HCT116 (cell line): ENCODE measurements at regions not wholly inside any gene's neighbourhood (a gene's known extent, or its start where the extent isn't known, plus 50 kb on each side); places are given as distances from the start of the nearest gene placed in this dataset.

Experiments
- ATAC-seq: fragments of 200-7000 bp; cut with Tn5 transposase; 2 replicates; pipeline ENCODE4 v1.9.1; 2020; ENCODE audit warnings: mild to moderate bottlenecking, moderate library complexity
- BruUV-seq: library from RNA; stranded (reverse); fragments of 400-500 nt; replicated peaks from 2 replicates; lab custom pipeline; 2021; lab: Mats Ljungman, UMichigan
- CTCF ChIA-PET: fragments of 300-600 bp; sonication (Branson Sonifier 250); formaldehyde crosslinking; loops from one replicate; lab custom pipeline; 2021; ENCODE audit warnings: antibody characterized with exemption; lab: Charles Lee
- POLR2A ChIA-PET: fragments of 300-600, 350-600 bp; sonication (Branson Sonifier 250); formaldehyde crosslinking; loops from one replicate; lab custom pipeline; 2021; ENCODE audit warnings: antibody characterized with exemption; lab: Charles Lee
- RAD21 ChIA-PET, 2 experiments: fragments of 300-600 bp; sonication (Branson Sonifier 250); formaldehyde crosslinking; loops; one replicate each; lab custom pipeline; 2023; ENCODE audit warnings: low total read pairs in 2 of 2; ENCODE audit not compliant: uncharacterized antibody in 2 of 2, unreplicated experiment in 2 of 2, low non-redundant PET in 1 of 2; lab: Charles Lee
- DNase-seq: peaks from one replicate; pipeline ENCODE4 v3.0.0-alpha.2; 2010; ENCODE audit warnings: low read depth, low spot score
- H2AFZ ChIP-seq: fragments of 200-600 bp; shearing (Covaris generic), sonication (generic); 2 replicates; pipeline ENCODE4 v1.6.1; 2017; ENCODE audit warnings: low read depth, mixed run types, mixed read lengths, antibody characterized with exemption, low read length; ENCODE audit not compliant: poor library complexity, severe bottlenecking
- H3K27ac ChIP-seq: 2 replicates; pipeline ENCODE4 v1.5.1; 2012; ENCODE audit warnings: low read depth, low read length
- H3K27me3 ChIP-seq: fragments of 200-600 bp; sonication (generic); 2 replicates; pipeline ENCODE4 v1.6.1; 2016; ENCODE audit warnings: mixed run types, low read length, mixed read lengths; ENCODE audit not compliant: insufficient read depth
- H3K36me3 ChIP-seq, 2 experiments: fragments of 200-500 bp in 1 of 2; fragments of 200-600 bp in 1 of 2; sonication (Bioruptor generic) in 1 of 2; sonication (generic) in 1 of 2; 2 replicates each; pipeline versions ENCODE4 v1.5.1 to v1.6.1; 2014 to 2016; ENCODE audit warnings: low read length in 2 of 2, inconsistent platforms in 1 of 2, mixed read lengths in 1 of 2, mixed run types in 1 of 2; ENCODE audit not compliant: insufficient read depth in 2 of 2, control insufficient read depth in 1 of 2
- H3K4me1 ChIP-seq, 2 experiments: fragments of 200-600 bp in 1 of 2; sonication (generic) in 1 of 2; 2 replicates each; pipeline versions ENCODE4 v1.5.1 to v1.6.1; 2012 to 2017; ENCODE audit warnings: low read length in 2 of 2, inconsistent platforms in 1 of 2, mild to moderate bottlenecking in 1 of 2, mixed read lengths in 1 of 2, mixed run types in 1 of 2, moderate library complexity in 1 of 2; ENCODE audit not compliant: insufficient read depth in 2 of 2, control insufficient read depth in 1 of 2
- H3K4me2 ChIP-seq: fragments of 200-600 bp; sonication (generic); 2 replicates; pipeline ENCODE4 v1.6.1; 2017; ENCODE audit warnings: mixed run types, low read length, mixed read lengths
- H3K4me3 ChIP-seq, 2 experiments: fragments of 200-600 bp in 1 of 2; sonication (generic) in 1 of 2; replicated peaks in 1 of 2; 2 replicates each; pipeline ENCODE4 v1.5.1; 2011 to 2016; ENCODE audit warnings: low read length in 2 of 2, control low read depth in 1 of 2, low read depth in 1 of 2, mild to moderate bottlenecking in 1 of 2, mixed read lengths in 1 of 2, mixed run types in 1 of 2
- H3K79me2 ChIP-seq: fragments of 200-600 bp; sonication (generic); 2 replicates; pipeline ENCODE4 v1.6.1; 2017; ENCODE audit warnings: mild to moderate bottlenecking, mixed run types, low read length, moderate library complexity, mixed read lengths; ENCODE audit not compliant: insufficient read depth
- H3K9ac ChIP-seq: fragments of 200-600 bp; sonication (generic); 2 replicates; pipeline ENCODE4 v1.6.1; 2016; ENCODE audit warnings: low read length, mixed read lengths
- H3K9me2 ChIP-seq: fragments of 200-600 bp; sonication (generic), shearing (Covaris generic); 2 replicates; pipeline ENCODE4 v1.6.1; 2017; ENCODE audit warnings: mixed run types, mild to moderate bottlenecking, moderate library complexity; ENCODE audit not compliant: insufficient read depth
- H3K9me3 ChIP-seq, 2 experiments: fragments of 200-500 bp in 1 of 2; fragments of 200-600 bp in 1 of 2; sonication (Bioruptor generic) in 1 of 2; sonication (generic) in 1 of 2; 2 replicates each; pipeline ENCODE4 v1.6.1; 2014 to 2017; ENCODE audit warnings: low read length in 2 of 2, mixed read lengths in 2 of 2, inconsistent platforms in 1 of 2, low read depth in 1 of 2, mild to moderate bottlenecking in 1 of 2, mixed run types in 1 of 2, moderate library complexity in 1 of 2; ENCODE audit not compliant: control insufficient read depth in 1 of 2, insufficient read depth in 1 of 2
- H4K20me1 ChIP-seq: fragments of 200-600 bp; sonication (generic), shearing (Covaris generic); 2 replicates; pipeline ENCODE4 v1.6.1; 2017; ENCODE audit warnings: mixed run types, mild to moderate bottlenecking, moderate library complexity; ENCODE audit not compliant: insufficient read depth
- CBX3 ChIP-seq: IDR thresholded peaks from 2 replicates; pipeline ENCODE4 v1.6.1; 2012; ENCODE audit warnings: low read depth
- CEBPB ChIP-seq: IDR thresholded peaks from 2 replicates; pipeline ENCODE4 v1.6.1; 2012; ENCODE audit warnings: low read depth
- ELF1 ChIP-seq: IDR thresholded peaks from 2 replicates; pipeline ENCODE4 v1.6.1; 2012; ENCODE audit warnings: low read depth, borderline replicate concordance
- EZH2 ChIP-seq: fragments of 200-600 bp; sonication (generic); IDR thresholded peaks from 2 replicates; pipeline ENCODE4 v1.6.1; 2017; ENCODE audit warnings: antibody characterized with exemption, mixed run types
- EZH2phosphoT487 ChIP-seq: fragments of 200-600 bp; IDR thresholded peaks from 2 replicates; pipeline ENCODE4 v1.6.1; 2018; ENCODE audit warnings: antibody characterized with exemption, borderline replicate concordance
- FOSL1 ChIP-seq: IDR thresholded peaks from 2 replicates; pipeline ENCODE4 v1.6.1; 2012; ENCODE audit warnings: low read depth
- JUND ChIP-seq: IDR thresholded peaks from 2 replicates; pipeline ENCODE4 v1.6.1; 2012
- MAX ChIP-seq: IDR thresholded peaks from 2 replicates; pipeline ENCODE4 v1.6.1; 2012
- POLR2A ChIP-seq: IDR thresholded peaks from 2 replicates; pipeline ENCODE4 v1.7.0; 2011; ENCODE audit warnings: borderline replicate concordance; ENCODE audit not compliant: insufficient read depth, insufficient read length; ENCODE audit errors: extremely low read depth
- POLR2AphosphoS5 ChIP-seq: IDR thresholded peaks from 2 replicates; pipeline ENCODE4 v1.6.1; 2011; ENCODE audit warnings: mild to moderate bottlenecking, low read depth, low read length, moderate library complexity
- RAD21 ChIP-seq: IDR thresholded peaks from 2 replicates; pipeline ENCODE4 v1.6.1; 2012; ENCODE audit warnings: low read depth, mild to moderate bottlenecking
- SIN3A ChIP-seq: IDR thresholded peaks from 2 replicates; pipeline ENCODE4 v1.6.1; 2012; ENCODE audit warnings: low read depth
- SP1 ChIP-seq: IDR thresholded peaks from 2 replicates; pipeline ENCODE4 v1.6.1; 2012; ENCODE audit warnings: low read depth
- SRF ChIP-seq: IDR thresholded peaks from 2 replicates; pipeline ENCODE4 v1.6.1; 2012; ENCODE audit warnings: low read depth
- TCF7L2 ChIP-seq: IDR thresholded peaks from 2 replicates; pipeline ENCODE4 v1.7.0; 2011; ENCODE audit warnings: borderline replicate concordance, inconsistent platforms; ENCODE audit not compliant: insufficient read depth, insufficient read length; ENCODE audit errors: extremely low read depth
- YY1 ChIP-seq: IDR thresholded peaks from 2 replicates; pipeline ENCODE4 v1.6.1; 2011; ENCODE audit warnings: low read length, low read depth, moderate library complexity, mild to moderate bottlenecking; ENCODE audit not compliant: insufficient replicate concordance; ENCODE audit errors: extremely low read depth
- ZBTB33 ChIP-seq: IDR thresholded peaks from 2 replicates; pipeline ENCODE4 v1.6.1; 2011; ENCODE audit warnings: mild to moderate bottlenecking, low read length, moderate library complexity; ENCODE audit not compliant: insufficient replicate concordance; ENCODE audit errors: extremely low read depth
- ZFX ChIP-seq: fragments of 450-650 bp; IDR thresholded peaks from 2 replicates; pipeline ENCODE4 v1.6.1; 2017
- ZNF274 ChIP-seq: fragments of 200-500 bp; sonication (Bioruptor generic); IDR thresholded peaks from 2 replicates; pipeline ENCODE4 v1.6.1; 2014; ENCODE audit warnings: mild to moderate bottlenecking, low read depth, low read length, inconsistent platforms
- intact Hi-C: fragments of 100-400 bp; cut with micrococcal nuclease; formaldehyde crosslinking; loops from 2 replicates; pipeline ENCODE4 v1.10.0; 2022
- TF ChIP-seq, protein P1 (sequence below): IDR thresholded peaks from 2 replicates; pipeline ENCODE4 v1.6.1; 2012; ENCODE audit warnings: low read depth

DNA sequence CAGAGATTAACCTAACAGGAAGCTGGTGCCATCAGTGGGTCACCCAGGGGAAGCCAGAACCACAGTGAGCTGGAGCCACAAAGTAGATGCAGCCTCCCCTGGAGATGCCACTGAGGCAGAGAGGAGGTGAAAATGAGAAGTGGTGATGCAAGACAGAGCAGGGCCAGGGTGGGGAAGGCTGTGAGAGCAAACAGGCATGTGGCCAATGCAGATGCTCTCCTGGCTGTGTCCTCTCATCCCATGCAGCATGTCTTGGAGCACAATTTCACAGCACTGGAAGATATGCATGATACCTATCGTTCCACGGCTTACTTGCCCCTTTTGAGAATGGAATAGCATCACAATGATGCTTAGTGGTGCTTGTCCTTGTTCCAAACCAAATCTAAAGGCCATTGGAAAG is 126.3 kb downstream of the ABHD5 start (continued):
- TF ChIP-seq YY1 (no peak), CEBPB (no peak)
- TF ChIP-seq, all 23 proteins: peak for 0

GRCh38 chr3:43817825-43818224 is 127.1 kb downstream of the ABHD5 start:
- ChIA-PET POLR2A (no interaction called here), RAD21 (no interaction called here), CTCF (no interaction called here)
- no peaks in the 10 kb centered on the region for H3K9me2 ChIP-seq
- no peak overlapping the region for H3K9ac ChIP-seq
- H3K36me3 ChIP-seq = no peaks in the 10 kb centered on the region
- peaks cover 26% of the 10 kb centered on the region for H3K27me3 ChIP-seq
- no peak overlapping the region for H2AFZ ChIP-seq
- no peak overlapping the region for H3K27ac ChIP-seq
- H3K4me3 ChIP-seq = no peak overlapping the region
- BruUV-seq = no TSS peak
- H3K79me2 ChIP-seq = no peaks in the 10 kb centered on the region
- H3K4me1 ChIP-seq = no peaks in the 10 kb centered on the region
- no peak overlapping the region for H3K4me2 ChIP-seq
- H3K9me3 ChIP-seq = no peaks in the 10 kb centered on the region
- DNase-seq = no peak
- no peaks in the 10 kb centered on the region for H4K20me1 ChIP-seq
- intact Hi-C loops = no loop called here
- ATAC-seq = no peak
- TF ChIP-seq CEBPB (no peak), SIN3A (no peak), POLR2AphosphoS5 (no peak), SRF (no peak), ELF1 (no peak), YY1 (no peak), POLR2A (no peak), CBX3 (no peak), ZFX (no peak), FOSL1 (no peak), ZBTB33 (no peak), EZH2phosphoT487 (no peak), RAD21 (no peak), TCF7L2 (no peak), MAX (no peak), JUND (no peak), EZH2 (no peak), ZNF274 (no peak), SP1 (no peak)
- TF ChIP-seq, protein P1, sequence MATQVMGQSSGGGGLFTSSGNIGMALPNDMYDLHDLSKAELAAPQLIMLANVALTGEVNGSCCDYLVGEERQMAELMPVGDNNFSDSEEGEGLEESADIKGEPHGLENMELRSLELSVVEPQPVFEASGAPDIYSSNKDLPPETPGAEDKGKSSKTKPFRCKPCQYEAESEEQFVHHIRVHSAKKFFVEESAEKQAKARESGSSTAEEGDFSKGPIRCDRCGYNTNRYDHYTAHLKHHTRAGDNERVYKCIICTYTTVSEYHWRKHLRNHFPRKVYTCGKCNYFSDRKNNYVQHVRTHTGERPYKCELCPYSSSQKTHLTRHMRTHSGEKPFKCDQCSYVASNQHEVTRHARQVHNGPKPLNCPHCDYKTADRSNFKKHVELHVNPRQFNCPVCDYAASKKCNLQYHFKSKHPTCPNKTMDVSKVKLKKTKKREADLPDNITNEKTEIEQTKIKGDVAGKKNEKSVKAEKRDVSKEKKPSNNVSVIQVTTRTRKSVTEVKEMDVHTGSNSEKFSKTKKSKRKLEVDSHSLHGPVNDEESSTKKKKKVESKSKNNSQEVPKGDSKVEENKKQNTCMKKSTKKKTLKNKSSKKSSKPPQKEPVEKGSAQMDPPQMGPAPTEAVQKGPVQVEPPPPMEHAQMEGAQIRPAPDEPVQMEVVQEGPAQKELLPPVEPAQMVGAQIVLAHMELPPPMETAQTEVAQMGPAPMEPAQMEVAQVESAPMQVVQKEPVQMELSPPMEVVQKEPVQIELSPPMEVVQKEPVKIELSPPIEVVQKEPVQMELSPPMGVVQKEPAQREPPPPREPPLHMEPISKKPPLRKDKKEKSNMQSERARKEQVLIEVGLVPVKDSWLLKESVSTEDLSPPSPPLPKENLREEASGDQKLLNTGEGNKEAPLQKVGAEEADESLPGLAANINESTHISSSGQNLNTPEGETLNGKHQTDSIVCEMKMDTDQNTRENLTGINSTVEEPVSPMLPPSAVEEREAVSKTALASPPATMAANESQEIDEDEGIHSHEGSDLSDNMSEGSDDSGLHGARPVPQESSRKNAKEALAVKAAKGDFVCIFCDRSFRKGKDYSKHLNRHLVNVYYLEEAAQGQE = no peak
- TF ChIP-seq, all 23 proteins: peak for 0
